ENCODE measurements at regions not wholly inside any gene's neighbourhood (a gene's known extent, or its start where the extent isn't known, plus 50 kb on each side); places are given as distances from the start of the nearest gene placed in this dataset.

GRCh38 chr2:21515903-21516302 is 392.1 kb downstream of the TDRD15 start:
- DNase-seq (ENCODE audit: low spot score), result no peak

GRCh38 chr2:21519412-21519811 is 395.6 kb downstream of the TDRD15 start:
- DNase-seq (ENCODE audit: low spot score), result no peak

- DNase-seq (ENCODE audit: low spot score), result no peak
Measured at GRCh38 chr2:21519821-21520220, 396.1 kb downstream of the TDRD15 start.

DNA sequence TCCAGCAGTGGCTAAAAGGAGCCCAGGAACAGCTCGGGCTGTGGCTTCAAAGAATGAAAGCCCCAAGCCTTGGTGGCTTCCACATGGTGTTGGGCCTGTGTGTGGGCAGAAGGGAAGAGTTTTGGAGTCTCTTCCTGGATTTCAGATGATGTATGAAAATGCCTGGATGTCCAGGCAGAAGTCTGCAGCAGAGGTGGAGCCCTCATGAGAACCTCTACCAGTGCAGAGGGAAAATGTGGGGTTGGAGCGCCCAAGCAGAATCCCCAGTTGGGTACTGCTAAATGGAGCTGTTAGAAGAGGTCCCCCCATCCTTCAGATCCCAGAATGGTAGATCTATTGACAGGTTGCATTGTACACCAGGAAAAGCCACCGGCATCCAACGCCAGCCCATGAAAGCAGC is 412.1 kb downstream of the TDRD15 start:
- no peak for DNase-seq (ENCODE audit: low spot score)

- DNase-seq (ENCODE audit: low spot score), result no peak
Measured at GRCh38 chr2:21539685-21540084, 415.9 kb downstream of the TDRD15 start.

- no peak for DNase-seq (ENCODE audit: low spot score)
Measured at GRCh38 chr2:21543630-21544029, 419.9 kb downstream of the TDRD15 start.

GRCh38 chr2:21544392-21544791 is 420.6 kb downstream of the TDRD15 start:
- no peak for DNase-seq (ENCODE audit: low spot score)

GRCh38 chr2:21552981-21553380 is 429.2 kb downstream of the TDRD15 start:
- no peak for DNase-seq (ENCODE audit: low spot score)

DNA sequence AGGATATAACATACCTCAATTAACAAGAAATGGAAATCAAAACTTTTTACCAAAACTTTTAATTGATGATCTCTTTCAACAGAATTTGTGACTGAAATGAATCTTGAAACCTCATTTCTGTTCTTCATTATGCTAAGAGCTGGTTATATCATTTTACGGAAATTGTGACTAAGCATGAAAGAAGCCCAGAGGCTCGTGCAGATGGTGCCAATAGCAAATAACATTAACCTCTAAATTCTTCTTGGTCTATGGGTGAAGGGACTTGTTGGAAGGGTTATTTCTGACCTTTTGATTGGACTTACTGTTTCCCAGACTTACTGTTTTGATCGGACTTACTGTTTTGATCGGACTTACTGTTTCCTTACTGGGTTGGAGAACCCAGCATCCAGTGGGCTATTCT is 435.6 kb downstream of the TDRD15 start:
- DNase-seq (ENCODE audit: low spot score), result peak; percentile 6

DNA sequence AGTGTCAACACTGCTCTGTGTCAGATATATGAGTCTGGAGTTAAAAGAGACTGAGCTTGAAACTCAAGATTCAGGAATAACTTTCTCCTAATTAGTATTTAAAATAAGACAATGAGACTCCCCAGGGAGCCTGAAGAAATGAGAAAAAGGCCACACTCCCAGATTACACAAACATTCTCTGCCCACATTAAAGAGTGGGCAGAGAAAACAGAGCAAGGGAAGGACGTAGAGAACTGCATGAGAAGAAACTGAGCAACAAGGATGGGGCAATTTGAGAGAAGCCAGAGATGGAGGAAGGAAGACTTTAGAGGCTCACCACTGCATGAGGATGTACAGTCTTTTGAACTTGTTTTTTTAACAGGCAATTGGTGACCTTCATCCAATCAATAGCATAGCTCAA is 438.2 kb downstream of the TDRD15 start:
- no peak for DNase-seq (ENCODE audit: low spot score)

DNA sequence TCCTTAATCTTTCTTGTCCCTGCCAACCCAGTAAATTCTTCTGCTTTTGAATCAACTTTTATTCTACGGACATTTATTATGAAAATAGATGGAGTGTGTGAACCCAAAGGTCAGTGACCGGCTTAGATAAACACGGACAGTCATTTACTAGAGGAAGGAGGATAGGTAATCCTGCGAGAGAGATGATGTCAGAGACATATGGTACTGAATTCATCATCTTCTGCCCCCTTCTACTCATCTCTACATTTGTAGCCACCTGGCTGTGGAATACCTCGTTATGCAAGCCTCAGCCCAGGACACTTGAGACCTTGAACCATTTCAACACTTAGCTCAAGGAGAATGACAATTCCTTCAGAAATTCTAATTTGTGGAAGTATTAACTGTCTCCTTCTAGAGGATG is 443.6 kb downstream of the TDRD15 start:
- no peak for DNase-seq (ENCODE audit: low spot score)

DNA sequence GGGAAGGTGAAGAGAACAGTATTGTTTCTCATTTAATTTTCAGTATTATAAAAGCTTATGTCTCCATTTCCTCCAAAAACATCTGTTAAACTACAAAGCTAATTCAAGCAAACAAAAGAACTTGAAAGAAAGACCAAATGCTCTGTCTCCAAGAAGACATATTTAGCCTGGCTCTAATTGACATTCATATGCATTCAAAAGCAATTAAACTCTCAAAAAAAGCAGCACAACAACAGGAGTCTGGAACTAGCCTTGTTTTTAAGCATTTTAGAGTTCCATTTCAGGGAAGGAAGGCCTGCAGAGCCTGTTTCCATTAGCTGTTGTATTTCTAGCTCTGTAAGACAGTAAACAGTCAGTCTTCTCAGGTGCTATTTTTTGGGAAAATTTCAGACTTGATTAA is 447.9 kb downstream of the TDRD15 start:
- DNase-seq (ENCODE audit: low spot score), result no peak

DNA sequence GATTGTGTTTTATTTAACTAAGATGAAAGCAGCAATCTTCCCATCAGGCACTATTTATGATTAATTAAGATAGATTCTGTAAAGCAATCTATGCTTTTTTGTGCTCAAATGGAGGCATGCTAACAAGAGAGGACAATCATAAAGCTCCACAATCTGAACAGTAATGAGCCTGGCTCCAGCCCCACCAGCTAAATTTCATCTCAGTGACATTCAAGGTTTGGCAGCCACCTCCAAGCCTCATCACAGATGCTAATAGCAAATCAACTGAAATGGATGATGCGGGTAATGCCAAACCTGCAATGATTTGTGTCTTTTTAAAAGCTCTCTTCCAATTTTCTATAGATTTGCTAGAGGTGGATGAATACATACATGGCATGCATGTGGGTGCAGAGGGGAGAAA is 456.6 kb downstream of the TDRD15 start:
- no peak for DNase-seq (ENCODE audit: low spot score)

GRCh38 chr2:21585881-21586280 is 462.1 kb downstream of the TDRD15 start:
- DNase-seq (ENCODE audit: low spot score), result no peak

DNA sequence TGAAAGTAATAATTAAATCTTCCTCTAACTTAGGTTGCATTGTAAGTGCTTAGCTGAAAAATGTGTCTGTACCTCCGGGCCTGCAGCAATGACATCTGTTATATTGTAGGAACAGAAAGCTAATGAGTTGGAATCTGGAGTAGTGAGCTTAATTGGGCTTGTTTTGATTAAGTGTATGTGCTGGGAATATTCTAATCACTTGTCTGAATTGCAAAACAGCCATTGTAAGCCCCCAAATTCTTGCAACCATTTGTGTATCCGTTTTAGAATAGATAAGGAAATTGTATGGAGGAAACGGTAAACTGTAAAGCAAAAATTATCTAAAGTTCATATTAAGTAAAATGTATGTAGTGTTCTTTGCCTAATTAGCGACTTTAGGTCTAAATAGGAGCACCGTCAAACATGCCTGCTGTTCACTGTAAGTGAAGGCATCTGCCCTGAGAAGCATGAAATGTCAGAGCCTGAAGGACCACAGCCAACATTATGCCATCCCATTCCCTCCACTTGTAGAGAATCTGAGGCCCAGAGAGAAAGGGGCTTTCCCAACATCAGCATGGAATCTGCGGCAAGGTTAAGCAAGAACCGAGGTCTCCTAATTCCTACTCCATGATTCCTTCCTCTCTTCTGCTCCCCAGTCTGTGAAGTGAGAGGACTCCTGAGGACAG is 466.4 kb downstream of the TDRD15 start:
- no peak for DNase-seq (ENCODE audit: low spot score)

DNA sequence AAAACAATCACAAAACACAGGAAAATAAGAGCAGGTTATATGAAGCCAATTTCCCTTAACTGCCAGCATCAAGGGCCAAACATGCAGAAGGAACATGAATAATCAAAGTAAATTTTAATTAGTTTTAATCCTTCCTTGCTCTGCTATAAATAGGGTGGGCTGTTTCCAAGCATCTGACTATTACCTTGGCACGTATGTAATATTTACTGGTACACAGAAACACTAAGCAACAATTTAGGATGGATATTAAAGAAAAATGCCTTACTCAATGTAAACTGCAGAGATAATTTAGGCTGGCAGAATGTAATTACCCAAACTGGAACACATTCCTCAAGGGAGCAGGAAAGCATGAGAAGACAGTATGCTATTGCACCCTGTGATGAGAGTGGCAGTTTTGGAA is 468.2 kb downstream of the TDRD15 start:
- no peak for DNase-seq (ENCODE audit: low spot score)

GRCh38 chr2:21599417-21599816 is 475.6 kb downstream of the TDRD15 start:
- no peak for DNase-seq (ENCODE audit: low spot score)

GRCh38 chr2:21602789-21603188 is 479.0 kb downstream of the TDRD15 start:
- DNase-seq (ENCODE audit: low spot score), result no peak

DNA sequence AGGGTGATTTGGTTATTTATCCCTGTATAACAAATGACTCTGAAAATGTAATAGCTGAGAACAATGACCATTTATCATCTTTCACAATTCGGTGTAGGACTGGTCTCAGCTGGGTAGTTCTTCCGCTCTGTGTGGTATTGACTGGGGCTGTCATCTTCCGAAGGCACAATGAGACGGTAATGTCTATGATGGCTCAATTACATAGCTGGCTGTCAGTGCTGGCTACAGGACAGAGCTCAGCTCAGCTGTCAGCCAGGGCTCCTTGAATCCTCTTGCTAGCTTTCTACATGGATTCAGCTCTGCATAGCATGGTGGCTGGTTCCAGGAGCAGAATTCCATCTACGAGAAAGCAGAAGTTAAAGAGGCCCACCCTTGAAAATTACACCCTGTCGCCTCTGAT is 483.8 kb downstream of the TDRD15 start:
- no peak for DNase-seq (ENCODE audit: low spot score)

DNA sequence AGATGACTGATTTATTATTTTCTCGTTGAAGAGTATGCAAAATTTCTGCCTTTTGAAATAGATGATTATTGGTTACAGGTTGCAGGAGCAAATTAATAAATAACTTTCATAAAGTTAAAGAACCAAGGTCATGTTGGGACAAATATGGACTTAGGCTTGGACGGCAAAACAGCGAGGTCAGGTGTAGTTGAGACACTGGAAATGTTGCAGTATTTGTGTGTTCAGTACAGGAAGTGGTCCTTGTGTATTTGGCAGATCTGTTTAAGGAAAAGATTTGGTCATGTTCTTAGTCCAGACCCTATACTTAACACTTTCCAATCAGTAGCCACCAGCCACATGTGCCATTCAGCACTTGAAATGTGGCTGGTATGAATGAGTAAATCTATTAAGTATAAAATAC is 486.5 kb downstream of the TDRD15 start:
- no peak for DNase-seq (ENCODE audit: low spot score)

DNA sequence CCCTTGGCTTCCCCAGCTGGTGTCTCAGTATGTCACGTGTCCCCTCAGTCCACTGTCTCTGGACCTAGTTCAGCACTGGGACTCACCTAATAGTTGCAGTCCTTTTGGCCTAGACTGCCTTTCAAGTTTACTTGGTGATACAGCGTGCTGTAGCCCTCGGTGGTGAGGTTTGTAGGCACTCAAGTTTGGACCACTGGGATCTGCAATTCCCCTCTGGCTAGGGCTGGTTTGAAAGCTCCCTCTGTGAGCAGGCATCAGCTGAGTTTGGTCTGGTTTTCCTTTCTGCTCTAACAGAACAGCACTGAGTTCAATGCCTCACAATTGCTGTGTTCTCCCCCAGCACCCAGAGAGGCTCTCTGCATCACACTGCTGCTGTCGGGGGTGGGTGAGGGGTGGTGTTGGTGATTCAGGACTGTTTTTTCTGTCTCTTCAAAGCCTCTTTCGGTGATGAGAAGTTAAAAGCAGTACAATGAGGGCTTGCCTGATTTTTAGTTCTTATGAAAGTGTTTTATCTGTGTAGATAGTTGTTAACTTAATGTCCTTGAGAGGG is 494.2 kb downstream of the TDRD15 start:
- DNase-seq (ENCODE audit: low spot score), result no peak

DNA sequence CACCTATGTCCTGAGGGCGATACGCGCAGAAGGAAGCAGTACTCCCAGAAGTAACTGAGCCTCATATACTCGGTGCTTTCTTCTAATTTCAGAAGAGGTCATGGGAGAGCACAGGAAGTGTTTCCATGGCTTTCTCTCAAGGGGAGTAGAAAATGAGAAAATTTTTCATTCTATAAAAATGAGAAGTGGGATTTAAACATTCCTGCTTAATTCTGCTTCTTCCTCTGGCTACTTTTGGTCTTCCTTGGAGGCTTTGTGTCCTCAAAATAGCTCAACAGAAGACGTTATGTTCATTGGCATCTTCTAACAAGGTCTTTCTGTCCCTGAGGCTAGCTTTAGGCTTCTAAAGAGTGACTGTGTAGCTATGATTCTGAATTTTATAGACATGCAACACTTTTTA is 497.0 kb downstream of the TDRD15 start:
- no peak for DNase-seq (ENCODE audit: low spot score)

- DNase-seq (ENCODE audit: low spot score), result no peak
Measured at GRCh38 chr2:21627938-21628337, 504.2 kb downstream of the TDRD15 start.

- no peak for DNase-seq (ENCODE audit: low spot score)
Measured at GRCh38 chr2:21633015-21633414, 509.2 kb downstream of the TDRD15 start.

Measured in AG08396 (cell line).